K562 (cell line): ENCODE measurements at regions not wholly inside any gene's neighbourhood (a gene's known extent, or its start where the extent isn't known, plus 50 kb on each side); places are given as distances from the start of the nearest gene placed in this dataset.

Experiments
- BDP1 ChIP-seq: IDR thresholded peaks from 3 replicates; pipeline ENCODE4 v1.6.1; 2011; ENCODE audit not compliant: insufficient read length, insufficient read depth
- ELF2 ChIP-seq: fragments of 250-450 bp; sonication (Bioruptor Pico); IDR thresholded peaks from 2 replicates; pipeline ENCODE4 v1.5.0; 2021; ENCODE audit warnings: mild to moderate bottlenecking
- ZNF232 ChIP-seq: sonication (generic); formaldehyde crosslinking; IDR thresholded peaks from 2 replicates; pipeline ENCODE4 v1.8.0; 2022; ENCODE audit warnings: mild to moderate bottlenecking, missing genetic modification reagents
- ZNF507 ChIP-seq: conservative IDR thresholded peaks from 2 replicates; pipeline ENCODE4 v1.6.1; 2017; ENCODE audit warnings: missing genetic modification characterization, missing compliant biosample characterization
- TF ChIP-seq, protein P1 (sequence below), 2 experiments: fragments of 450-650 bp in 1 of 2; sonication (generic) in 1 of 2; formaldehyde crosslinking in 1 of 2; IDR thresholded peaks; 2 replicates each; pipeline versions ENCODE4 v1.7.1 to v1.9.0; 2016 to 2022; ENCODE audit warnings: inconsistent platforms in 1 of 2, mild to moderate bottlenecking in 1 of 2, missing genetic modification reagents in 1 of 2
- TF ChIP-seq, protein P2 (sequence below): fragments of 450-650 bp; IDR thresholded peaks from 2 replicates; pipeline ENCODE4 v1.6.1; 2016; ENCODE audit warnings: low read depth, mild to moderate bottlenecking, moderate library complexity
- TF ChIP-seq, protein P3 (sequence below): IDR thresholded peaks from 2 replicates; pipeline ENCODE4 v1.6.1; 2011; ENCODE audit warnings: borderline replicate concordance, low read depth, mild to moderate bottlenecking, moderate library complexity, low read length; ENCODE audit not compliant: insufficient read depth, poor library complexity, severe bottlenecking
- TF ChIP-seq, protein P4 (sequence below): sonication (generic); formaldehyde crosslinking; IDR thresholded peaks from 2 replicates; pipeline ENCODE4 v1.8.0; 2023; ENCODE audit warnings: mild to moderate bottlenecking, missing genetic modification reagents

DNA sequence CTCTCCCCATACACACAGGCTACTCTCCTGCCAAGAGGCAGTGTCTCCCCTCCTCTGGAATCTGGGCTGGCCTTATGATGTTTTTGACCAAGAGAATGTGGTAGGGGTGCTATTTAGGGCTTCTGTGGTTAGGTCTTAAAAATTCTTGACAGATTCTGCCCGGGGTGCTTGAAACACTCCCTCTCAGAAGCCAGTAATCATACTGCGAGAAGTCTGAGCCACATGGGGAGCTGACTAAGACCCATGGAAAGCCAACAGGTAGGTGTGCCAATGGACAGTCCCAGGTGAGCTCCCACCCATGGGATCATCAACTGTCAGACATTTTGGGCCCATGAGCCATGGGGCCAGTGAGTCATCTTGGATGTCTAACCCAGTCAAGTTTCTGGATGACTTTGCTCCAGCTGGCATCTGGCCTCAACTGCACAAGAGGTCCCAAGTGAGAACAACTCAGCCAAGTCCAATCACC, 315.7 kb downstream of the FBXW7 start (continued):
- TF ChIP-seq, protein P1, sequence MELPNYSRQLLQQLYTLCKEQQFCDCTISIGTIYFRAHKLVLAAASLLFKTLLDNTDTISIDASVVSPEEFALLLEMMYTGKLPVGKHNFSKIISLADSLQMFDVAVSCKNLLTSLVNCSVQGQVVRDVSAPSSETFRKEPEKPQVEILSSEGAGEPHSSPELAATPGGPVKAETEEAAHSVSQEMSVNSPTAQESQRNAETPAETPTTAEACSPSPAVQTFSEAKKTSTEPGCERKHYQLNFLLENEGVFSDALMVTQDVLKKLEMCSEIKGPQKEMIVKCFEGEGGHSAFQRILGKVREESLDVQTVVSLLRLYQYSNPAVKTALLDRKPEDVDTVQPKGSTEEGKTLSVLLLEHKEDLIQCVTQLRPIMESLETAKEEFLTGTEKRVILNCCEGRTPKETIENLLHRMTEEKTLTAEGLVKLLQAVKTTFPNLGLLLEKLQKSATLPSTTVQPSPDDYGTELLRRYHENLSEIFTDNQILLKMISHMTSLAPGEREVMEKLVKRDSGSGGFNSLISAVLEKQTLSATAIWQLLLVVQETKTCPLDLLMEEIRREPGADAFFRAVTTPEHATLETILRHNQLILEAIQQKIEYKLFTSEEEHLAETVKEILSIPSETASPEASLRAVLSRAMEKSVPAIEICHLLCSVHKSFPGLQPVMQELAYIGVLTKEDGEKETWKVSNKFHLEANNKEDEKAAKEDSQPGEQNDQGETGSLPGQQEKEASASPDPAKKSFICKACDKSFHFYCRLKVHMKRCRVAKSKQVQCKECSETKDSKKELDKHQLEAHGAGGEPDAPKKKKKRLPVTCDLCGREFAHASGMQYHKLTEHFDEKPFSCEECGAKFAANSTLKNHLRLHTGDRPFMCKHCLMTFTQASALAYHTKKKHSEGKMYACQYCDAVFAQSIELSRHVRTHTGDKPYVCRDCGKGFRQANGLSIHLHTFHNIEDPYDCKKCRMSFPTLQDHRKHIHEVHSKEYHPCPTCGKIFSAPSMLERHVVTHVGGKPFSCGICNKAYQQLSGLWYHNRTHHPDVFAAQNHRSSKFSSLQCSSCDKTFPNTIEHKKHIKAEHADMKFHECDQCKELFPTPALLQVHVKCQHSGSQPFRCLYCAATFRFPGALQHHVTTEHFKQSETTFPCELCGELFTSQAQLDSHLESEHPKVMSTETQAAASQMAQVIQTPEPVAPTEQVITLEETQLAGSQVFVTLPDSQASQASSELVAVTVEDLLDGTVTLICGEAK (IDR thresholded peaks at IDR 0.05): no peak
- TF ChIP-seq, protein P1 (CRISPR knock-in tag; IDR thresholded peaks at IDR 0.05): no peak
- no peak for TF ChIP-seq ZNF507 (tag)
- TF ChIP-seq ZNF232 (CRISPR knock-in tag): no peak
- TF ChIP-seq, protein P2, sequence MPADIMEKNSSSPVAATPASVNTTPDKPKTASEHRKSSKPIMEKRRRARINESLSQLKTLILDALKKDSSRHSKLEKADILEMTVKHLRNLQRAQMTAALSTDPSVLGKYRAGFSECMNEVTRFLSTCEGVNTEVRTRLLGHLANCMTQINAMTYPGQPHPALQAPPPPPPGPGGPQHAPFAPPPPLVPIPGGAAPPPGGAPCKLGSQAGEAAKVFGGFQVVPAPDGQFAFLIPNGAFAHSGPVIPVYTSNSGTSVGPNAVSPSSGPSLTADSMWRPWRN: no peak
- TF ChIP-seq ELF2 (CRISPR knock-in tag): no peak
- TF ChIP-seq, protein P3, sequence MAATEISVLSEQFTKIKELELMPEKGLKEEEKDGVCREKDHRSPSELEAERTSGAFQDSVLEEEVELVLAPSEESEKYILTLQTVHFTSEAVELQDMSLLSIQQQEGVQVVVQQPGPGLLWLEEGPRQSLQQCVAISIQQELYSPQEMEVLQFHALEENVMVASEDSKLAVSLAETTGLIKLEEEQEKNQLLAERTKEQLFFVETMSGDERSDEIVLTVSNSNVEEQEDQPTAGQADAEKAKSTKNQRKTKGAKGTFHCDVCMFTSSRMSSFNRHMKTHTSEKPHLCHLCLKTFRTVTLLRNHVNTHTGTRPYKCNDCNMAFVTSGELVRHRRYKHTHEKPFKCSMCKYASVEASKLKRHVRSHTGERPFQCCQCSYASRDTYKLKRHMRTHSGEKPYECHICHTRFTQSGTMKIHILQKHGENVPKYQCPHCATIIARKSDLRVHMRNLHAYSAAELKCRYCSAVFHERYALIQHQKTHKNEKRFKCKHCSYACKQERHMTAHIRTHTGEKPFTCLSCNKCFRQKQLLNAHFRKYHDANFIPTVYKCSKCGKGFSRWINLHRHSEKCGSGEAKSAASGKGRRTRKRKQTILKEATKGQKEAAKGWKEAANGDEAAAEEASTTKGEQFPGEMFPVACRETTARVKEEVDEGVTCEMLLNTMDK: no peak
- TF ChIP-seq, protein P4, sequence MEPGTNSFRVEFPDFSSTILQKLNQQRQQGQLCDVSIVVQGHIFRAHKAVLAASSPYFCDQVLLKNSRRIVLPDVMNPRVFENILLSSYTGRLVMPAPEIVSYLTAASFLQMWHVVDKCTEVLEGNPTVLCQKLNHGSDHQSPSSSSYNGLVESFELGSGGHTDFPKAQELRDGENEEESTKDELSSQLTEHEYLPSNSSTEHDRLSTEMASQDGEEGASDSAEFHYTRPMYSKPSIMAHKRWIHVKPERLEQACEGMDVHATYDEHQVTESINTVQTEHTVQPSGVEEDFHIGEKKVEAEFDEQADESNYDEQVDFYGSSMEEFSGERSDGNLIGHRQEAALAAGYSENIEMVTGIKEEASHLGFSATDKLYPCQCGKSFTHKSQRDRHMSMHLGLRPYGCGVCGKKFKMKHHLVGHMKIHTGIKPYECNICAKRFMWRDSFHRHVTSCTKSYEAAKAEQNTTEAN (CRISPR knock-in tag): no peak
- no peak for TF ChIP-seq BDP1
